ENCODE measurements at regions not wholly inside any gene's neighbourhood (a gene's known extent, or its start where the extent isn't known, plus 50 kb on each side); places are given as distances from the start of the nearest gene placed in this dataset.
A peak's percentile ranks its signal among the peaks of the same experiment; 100 is the strongest.
"Not testable (repeated sequence)": the region's sequence is repeated elsewhere in the genome, so short reads cannot be mapped to it uniquely, and the experiment has no call there.

DNA sequence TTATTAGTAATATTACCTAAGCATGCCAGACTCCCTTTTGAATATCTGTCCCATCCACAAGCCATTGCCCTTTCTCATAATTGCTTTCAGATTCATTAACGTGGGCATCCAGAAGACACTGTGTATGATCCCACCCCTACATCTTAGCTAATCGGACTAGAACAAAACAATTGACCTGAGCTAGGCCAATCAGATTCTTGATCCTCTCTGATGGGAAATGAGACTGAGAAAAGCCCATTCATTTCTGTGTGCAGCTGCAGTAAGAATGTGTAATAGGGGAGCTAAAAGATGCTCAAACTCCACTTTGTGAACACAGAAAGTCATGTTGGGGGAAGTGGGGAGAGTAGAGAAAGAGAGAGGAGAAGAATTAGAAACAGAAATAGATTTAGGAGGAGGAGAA is 281.7 kb upstream of the G2E3 start:
- TF ChIP-seq GATAD2B (conservative IDR thresholded peaks at IDR 0.05; ENCODE audit: low read depth) (no peak), RELA (IDR thresholded peaks at IDR 0.05; ENCODE audit: borderline replicate concordance, partially characterized antibody) (no peak), MXI1 (IDR thresholded peaks at IDR 0.05; ENCODE audit: low read depth, low read length) (no peak), FOS (IDR thresholded peaks at IDR 0.05; ENCODE audit: borderline replicate concordance, extremely low read depth, insufficient read length) (no peak)
- no peak overlapping the region for H3K4me3 ChIP-seq
- intact Hi-C loops (cut with micrococcal nuclease; ENCODE audit: unreplicated experiment) (no loop called here), in situ Hi-C loops (cut with MboI) (no loop called here)
- ATAC-seq, result peak; percentile 65
- no peaks in the 10 kb centered on the region for H4K20me1 ChIP-seq (ENCODE audit: control insufficient read depth, insufficient read depth)
- H2AFZ ChIP-seq (ENCODE audit: control insufficient read depth, low read depth, low read length), result no peak overlapping the region
- no peak overlapping the region for H3K9ac ChIP-seq (ENCODE audit: control insufficient read depth, insufficient read depth, low read length)
- RAD21 ChIA-PET (ENCODE audit: unreplicated experiment), result no interaction called here
- no peaks in the 10 kb centered on the region for H3K36me3 ChIP-seq (ENCODE audit: control insufficient read depth in 2 of 2, insufficient read depth in 2 of 2, low read length in 1 of 2)
- no peaks in the 10 kb centered on the region for H3K4me1 ChIP-seq (ENCODE audit: control insufficient read depth, insufficient read depth, low read length)
- no peak overlapping the region for H3K27ac ChIP-seq (ENCODE audit: control insufficient read depth, insufficient read depth)
- H3K4me2 ChIP-seq (ENCODE audit: control insufficient read depth, insufficient read depth), result no peak overlapping the region
- CTCF ChIA-PET, result interaction anchor here (1.2 kb wide), 1 partner anchor 11 kb away, joined by 3 read pairs; no protein-coding TSS in a partner anchor
- POLR2A ChIA-PET, result no interaction called here
- SMC1A ChIA-PET (ENCODE audit: uncharacterized antibody, unreplicated experiment), result interaction anchor here (1.0 kb wide), 1 partner anchor 9 kb away, joined by 4 read pairs; no protein-coding TSS in a partner anchor
- WGBS (ENCODE audit: insufficient coverage, insufficient replicate concordance, low lambda C conversion rate, missing lambda C conversion rate), result 0% methylated on average over 2 of the region's 2 CpGs
- H3K79me2 ChIP-seq (ENCODE audit: control insufficient read depth, insufficient read depth, low read length), result no peaks in the 10 kb centered on the region
- FAIRE-seq, result no peak
- BruUV-seq (replicated peaks), result no TSS peak
- no peak for DNase-seq (ENCODE audit: low read depth, low spot score)
- no peaks in the 10 kb centered on the region for H3K9me3 ChIP-seq (replicated peaks; ENCODE audit: control insufficient read depth, insufficient read depth, low read length)
- H3K27me3 ChIP-seq (replicated peaks in 1 of 2; ENCODE audit: control insufficient read depth in 2 of 2, insufficient read depth in 2 of 2, low read length in 1 of 2), result no peaks in the 10 kb centered on the region

DNA sequence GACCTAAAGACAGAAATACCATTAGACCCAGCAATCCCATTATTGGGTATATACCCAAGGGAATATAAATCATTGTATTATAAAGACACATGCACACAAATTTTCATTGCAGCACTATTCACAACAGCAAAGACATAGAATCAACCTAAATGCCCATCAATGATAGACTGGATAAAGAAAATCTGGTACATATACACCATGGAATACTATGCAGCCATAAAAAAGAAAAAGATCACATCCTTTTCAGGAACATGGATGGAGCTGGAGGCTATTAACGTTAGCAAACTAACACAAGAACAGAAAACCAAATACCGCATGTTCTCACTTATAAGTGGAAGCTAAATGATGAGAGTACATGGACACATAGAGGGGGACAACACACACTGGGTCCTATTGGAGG is 280.1 kb upstream of the G2E3 start:
- DNase-seq (ENCODE audit: low read depth, low spot score); BruUV-seq (replicated peaks); H3K4me1 ChIP-seq (ENCODE audit: control insufficient read depth, insufficient read depth, low read length); H2AFZ ChIP-seq (ENCODE audit: control insufficient read depth, low read depth, low read length); H3K4me2 ChIP-seq (ENCODE audit: control insufficient read depth, insufficient read depth); H3K27me3 ChIP-seq (replicated peaks in 1 of 2; ENCODE audit: control insufficient read depth in 2 of 2, insufficient read depth in 2 of 2, low read length in 1 of 2); H3K79me2 ChIP-seq (ENCODE audit: control insufficient read depth, insufficient read depth, low read length); in situ Hi-C loops (cut with MboI); H3K36me3 ChIP-seq (ENCODE audit: control insufficient read depth in 2 of 2, insufficient read depth in 2 of 2, low read length in 1 of 2); H3K9me3 ChIP-seq (replicated peaks; ENCODE audit: control insufficient read depth, insufficient read depth, low read length); H3K27ac ChIP-seq (ENCODE audit: control insufficient read depth, insufficient read depth); intact Hi-C loops (cut with micrococcal nuclease; ENCODE audit: unreplicated experiment); RAD21 ChIA-PET (ENCODE audit: unreplicated experiment); FAIRE-seq; H3K4me3 ChIP-seq; H4K20me1 ChIP-seq (ENCODE audit: control insufficient read depth, insufficient read depth); CTCF ChIA-PET; H3K9ac ChIP-seq (ENCODE audit: control insufficient read depth, insufficient read depth, low read length); POLR2A ChIA-PET; ATAC-seq: not testable (repeated sequence)
- SMC1A ChIA-PET (ENCODE audit: uncharacterized antibody, unreplicated experiment), result interaction anchor here (1.0 kb wide), 1 partner anchor 108 kb away, joined by 3 read pairs; no protein-coding TSS in a partner anchor
- 65% methylated on average over 2 of the region's 2 CpGs for WGBS (ENCODE audit: insufficient coverage, insufficient replicate concordance, low lambda C conversion rate, missing lambda C conversion rate)

Measured in GM12878 (cell line).